Endothelial cell of umbilical vein (primary cell): ENCODE measurements at regions not wholly inside any gene's neighbourhood (a gene's known extent, or its start where the extent isn't known, plus 50 kb on each side); places are given as distances from the start of the nearest gene placed in this dataset.

ENCODE experiments used
- BruUV-seq: library from RNA; stranded (reverse); fragments of 400-500 nt; replicated peaks from 2 replicates; lab custom pipeline; 2021; lab: Mats Ljungman, UMichigan
- CTCF ChIA-PET: fragments of 300-600, 350-600 bp; sonication (Branson Sonifier 250); formaldehyde crosslinking; loops from one replicate; lab custom pipeline; 2021; ENCODE audit warnings: antibody characterized with exemption, inconsistent platforms; lab: Charles Lee
- POLR2A ChIA-PET: fragments of 300-600, 350-600 bp; sonication (Branson Sonifier 250); formaldehyde crosslinking; loops from one replicate; lab custom pipeline; 2021; ENCODE audit warnings: antibody characterized with exemption, inconsistent platforms; lab: Charles Lee
- DNase-seq: peaks from one replicate; pipeline ENCODE4 v3.0.0-alpha.2; 2011; ENCODE audit warnings: low read depth, low spot score
- FAIRE-seq: peaks from 2 replicates; lab custom pipeline; 2011; peaks lifted over from hg19 to GRCh38; lab: Jason Lieb, UNC
- H2AFZ ChIP-seq: 2 replicates; pipeline ENCODE4 v1.6.0; 2012; ENCODE audit warnings: low read depth, low read length, control low read depth, inconsistent platforms
- H3K27ac ChIP-seq: 2 replicates; pipeline ENCODE4 v1.5.1; 2011; ENCODE audit warnings: low read depth, mild to moderate bottlenecking, control low read depth, low read length, moderate library complexity; ENCODE audit not compliant: insufficient read depth
- H3K27me3 ChIP-seq, 2 experiments: 2 replicates each; pipeline versions ENCODE4 v1.6.0 to v1.6.1; 2011; ENCODE audit warnings: low read length in 2 of 2, mixed read lengths in 1 of 2; ENCODE audit not compliant: control insufficient read depth in 2 of 2, insufficient read depth in 2 of 2
- H3K36me3 ChIP-seq, 2 experiments: 2 replicates in 1 of 2; 3 replicates in 1 of 2; pipeline ENCODE4 v1.5.1; 2011; ENCODE audit warnings: low read length in 2 of 2, mild to moderate bottlenecking in 1 of 2, moderate library complexity in 1 of 2; ENCODE audit not compliant: control insufficient read depth in 2 of 2, insufficient read depth in 2 of 2; ENCODE audit errors: extremely low read depth in 1 of 2
- H3K4me1 ChIP-seq: 3 replicates; pipeline ENCODE4 v1.5.1; 2011; ENCODE audit warnings: mild to moderate bottlenecking, low read length; ENCODE audit not compliant: control insufficient read depth, insufficient read depth; ENCODE audit errors: extremely low read depth
- H3K4me2 ChIP-seq: 2 replicates; pipeline ENCODE4 v1.6.1; 2011; ENCODE audit warnings: low read length, control low read depth, mixed read lengths; ENCODE audit not compliant: insufficient read depth
- H3K4me3 ChIP-seq, 3 experiments: fragments of 200-600 bp in 1 of 3; sonication (generic), shearing (Covaris generic) in 1 of 3; replicated peaks in 1 of 3; 2 replicates each; pipeline ENCODE4 v1.5.1; 2011 to 2016; ENCODE audit warnings: control low read depth in 3 of 3, low read length in 3 of 3, mild to moderate bottlenecking in 2 of 3, inconsistent platforms in 1 of 3, low read depth in 1 of 3, moderate library complexity in 1 of 3; ENCODE audit not compliant: insufficient read depth in 1 of 3
- H3K79me2 ChIP-seq: 2 replicates; pipeline ENCODE4 v1.6.0; 2012; ENCODE audit warnings: low read length, inconsistent platforms; ENCODE audit not compliant: control insufficient read depth, insufficient read depth
- H3K9ac ChIP-seq: replicated peaks from 2 replicates; pipeline ENCODE3; 2011; ENCODE audit warnings: low read length, control low read depth; ENCODE audit not compliant: insufficient read depth; ENCODE audit errors: extremely low read depth
- H3K9me1 ChIP-seq: replicated peaks from 3 replicates; pipeline ENCODE4 v1.6.0; 2011; ENCODE audit warnings: mild to moderate bottlenecking, low read length; ENCODE audit not compliant: control insufficient read depth, insufficient read depth; ENCODE audit errors: extremely low read depth
- H3K9me3 ChIP-seq: replicated peaks from 2 replicates; pipeline ENCODE4 v1.5.1; 2012; ENCODE audit warnings: low read length, inconsistent platforms; ENCODE audit not compliant: control insufficient read depth, insufficient read depth
- H4K20me1 ChIP-seq: replicated peaks from 2 replicates; pipeline ENCODE3; 2011; ENCODE audit warnings: mild to moderate bottlenecking, low read length; ENCODE audit not compliant: control insufficient read depth, insufficient read depth; ENCODE audit errors: extremely low read depth
- CTCF ChIP-seq, 2 donors: IDR thresholded peaks; 1 replicate in 1 of 2; 2 replicates in 1 of 2; pipeline ENCODE4 v1.5.1; 2011; ENCODE audit warnings: low read length in 2 of 2, mild to moderate bottlenecking in 2 of 2, moderate library complexity in 2 of 2, control low read depth in 1 of 2, inconsistent platforms in 1 of 2, low read depth in 1 of 2; ENCODE audit not compliant: insufficient read depth in 1 of 2; ENCODE audit errors: extremely low read depth in 1 of 2
- EZH2 ChIP-seq: IDR thresholded peaks from 2 replicates; pipeline ENCODE4 v1.6.1; 2012; ENCODE audit warnings: borderline replicate concordance, low read depth, mild to moderate bottlenecking, moderate library complexity, low read length, inconsistent platforms; ENCODE audit not compliant: severe bottlenecking
- FOS ChIP-seq: IDR thresholded peaks from 2 replicates; pipeline ENCODE4 v1.6.1; 2011; ENCODE audit warnings: mild to moderate bottlenecking, low read length, moderate library complexity, borderline replicate concordance; ENCODE audit not compliant: insufficient read depth
- GATA2 ChIP-seq: IDR thresholded peaks from 2 replicates; pipeline ENCODE4 v1.7.0; 2011; ENCODE audit warnings: low read depth, mild to moderate bottlenecking, moderate library complexity, mixed read lengths, low read length; ENCODE audit not compliant: insufficient read length, insufficient read depth
- JUN ChIP-seq: IDR thresholded peaks from 2 replicates; pipeline ENCODE4 v1.6.1; 2011; ENCODE audit warnings: borderline replicate concordance, low read depth; ENCODE audit not compliant: insufficient read length, insufficient read depth
- MYC ChIP-seq: IDR thresholded peaks from one replicate; pipeline ENCODE4 v1.6.1; 2011; ENCODE audit warnings: mild to moderate bottlenecking, low read depth, low read length
- POLR2A ChIP-seq: IDR thresholded peaks from 2 replicates; pipeline ENCODE4 v1.6.1; 2012; ENCODE audit warnings: low read depth, mild to moderate bottlenecking, control low read depth, low read length
- POLR2AphosphoS5 ChIP-seq: IDR thresholded peaks from 2 replicates; pipeline ENCODE4 v1.6.1; 2012; ENCODE audit warnings: low read depth, mild to moderate bottlenecking, control low read depth, low read length, moderate library complexity; ENCODE audit not compliant: insufficient read depth
- dilution Hi-C: fragments of 300-500 bp; cut with MboI; formaldehyde crosslinking; loops from one replicate; pipeline ENCODE4 v1.15.0; 2019; ENCODE audit warnings: low sequenced_read_pairs; ENCODE audit not compliant: extremely low pct_ligation_motif_present
- intact Hi-C: fragments of 100-400 bp; cut with micrococcal nuclease; formaldehyde crosslinking; loops from one replicate; pipeline ENCODE4 v1.10.0; 2022
- TF ChIP-seq, protein P1 (sequence below): IDR thresholded peaks from 2 replicates; pipeline ENCODE4 v1.6.1; 2011; ENCODE audit not compliant: insufficient read depth, insufficient read length

- CTCF ChIA-PET: no interaction called here
- no peak overlapping the region for H3K27ac ChIP-seq
- H3K27me3 ChIP-seq: no peaks in the 10 kb centered on the region
- no peak for FAIRE-seq
- H4K20me1 ChIP-seq: no peaks in the 10 kb centered on the region
- BruUV-seq: no TSS peak
- POLR2A ChIA-PET: no interaction called here
- dilution Hi-C loops (no loop called here), intact Hi-C loops (no loop called here)
- H3K9me3 ChIP-seq: no peaks in the 10 kb centered on the region
- no peak overlapping the region for H3K9ac ChIP-seq
- no peaks in the 10 kb centered on the region for H3K79me2 ChIP-seq
- H3K4me3 ChIP-seq: no peak overlapping the region
- no peak overlapping the region for H2AFZ ChIP-seq
- H3K36me3 ChIP-seq: no peaks in the 10 kb centered on the region
- H3K4me1 ChIP-seq: no peaks in the 10 kb centered on the region
- DNase-seq: no peak
- TF ChIP-seq, protein P1, sequence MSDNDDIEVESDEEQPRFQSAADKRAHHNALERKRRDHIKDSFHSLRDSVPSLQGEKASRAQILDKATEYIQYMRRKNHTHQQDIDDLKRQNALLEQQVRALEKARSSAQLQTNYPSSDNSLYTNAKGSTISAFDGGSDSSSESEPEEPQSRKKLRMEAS: no peak
- TF ChIP-seq GATA2 (no peak), EZH2 (no peak), FOS (no peak), MYC (no peak), POLR2A (no peak)
- no peak overlapping the region for H3K4me2 ChIP-seq
- H3K9me1 ChIP-seq: no peaks in the 10 kb centered on the region
These were observed 585.4 kb downstream of the CDH26 start for GRCh38 chr20:60543598-60543997.

- POLR2A ChIA-PET: no interaction called here
- Histone ChIP-seq H3K4me3 (no peak overlapping the region), H3K4me1 (no peaks in the 10 kb centered on the region), H3K27ac (no peak overlapping the region), H2AFZ (no peak overlapping the region), H3K36me3 (no peaks in the 10 kb centered on the region), H3K9me1 (no peaks in the 10 kb centered on the region), H3K27me3 (no peaks in the 10 kb centered on the region), H3K79me2 (no peaks in the 10 kb centered on the region), H3K4me2 (no peak overlapping the region), H3K9ac (no peak overlapping the region), H4K20me1 (no peaks in the 10 kb centered on the region), H3K9me3 (peaks cover 17% of the 10 kb centered on the region)
- CTCF ChIA-PET: no interaction called here
- TF ChIP-seq CTCF (IDR thresholded peaks at IDR 0.05; ENCODE audit: extremely low read depth in 1 of 2, insufficient read depth in 1 of 2, low read depth in 1 of 2, low read length in 2 of 2) (no peak), POLR2A (no peak), JUN (no peak), POLR2AphosphoS5 (no peak), GATA2 (no peak), EZH2 (no peak), MYC (no peak), FOS (no peak)
- TF ChIP-seq, protein P1: no peak
- intact Hi-C loops (no loop called here), dilution Hi-C loops (no loop called here)
- no peak for FAIRE-seq
- BruUV-seq: no TSS peak
- DNase-seq: no peak
These were observed 594.9 kb downstream of the CDH26 start for GRCh38 chr20:60553095-60553494.
